Bronchial epithelial cell (primary cell): ENCODE measurements at regions not wholly inside any gene's neighbourhood (a gene's known extent, or its start where the extent isn't known, plus 50 kb on each side); places are given as distances from the start of the nearest gene placed in this dataset.

ENCODE experiments used
- DNase-seq: peaks from one replicate; pipeline ENCODE4 v3.0.0-alpha.2; 2010; ENCODE audit warnings: low read depth
- FAIRE-seq: peaks from 2 replicates; lab custom pipeline; 2011; peaks lifted over from hg19 to GRCh38; lab: Jason Lieb, UNC
- H3K27me3 ChIP-seq: 2 replicates; pipeline ENCODE4 v1.5.1; 2011; ENCODE audit warnings: low read length; ENCODE audit not compliant: control insufficient read depth, insufficient read depth
- H3K36me3 ChIP-seq: 2 replicates; pipeline ENCODE4 v1.5.1; 2011; ENCODE audit warnings: low read length; ENCODE audit not compliant: control insufficient read depth, insufficient read depth
- H3K4me3 ChIP-seq: 2 replicates; pipeline ENCODE4 v1.5.1; 2011; ENCODE audit warnings: mild to moderate bottlenecking, low read depth, low read length, control low read depth
- TF ChIP-seq, protein P1 (sequence below): IDR thresholded peaks from 2 replicates; pipeline ENCODE4 v1.5.1; 2011; ENCODE audit warnings: mild to moderate bottlenecking, moderate library complexity, low read length, control low read depth, inconsistent platforms; ENCODE audit not compliant: insufficient read depth, severe bottlenecking

DNA sequence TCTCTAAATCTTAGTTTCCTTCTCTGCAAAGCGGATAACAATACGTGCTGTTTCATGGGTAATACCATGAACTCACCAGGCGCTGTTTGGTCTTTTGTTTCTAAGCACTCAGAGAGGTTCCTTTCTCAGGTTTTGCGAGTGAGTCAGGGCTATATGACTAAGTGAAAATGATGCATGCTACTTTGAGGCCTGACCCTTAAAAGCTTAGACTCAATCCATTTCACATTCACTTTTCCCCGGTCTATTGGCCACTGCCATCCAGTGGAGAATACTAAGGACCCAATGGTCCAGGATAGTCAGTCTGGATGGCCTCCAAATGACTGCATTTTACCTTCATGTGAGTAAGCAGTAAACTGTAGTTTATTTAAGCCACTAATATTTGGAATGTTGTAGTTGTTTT, 400.8 kb upstream of the SLIT2 start:
- peak; percentile 97 for DNase-seq
- FAIRE-seq: peak; percentile 85
- no peak overlapping the region for H3K4me3 ChIP-seq
- TF ChIP-seq, protein P1, sequence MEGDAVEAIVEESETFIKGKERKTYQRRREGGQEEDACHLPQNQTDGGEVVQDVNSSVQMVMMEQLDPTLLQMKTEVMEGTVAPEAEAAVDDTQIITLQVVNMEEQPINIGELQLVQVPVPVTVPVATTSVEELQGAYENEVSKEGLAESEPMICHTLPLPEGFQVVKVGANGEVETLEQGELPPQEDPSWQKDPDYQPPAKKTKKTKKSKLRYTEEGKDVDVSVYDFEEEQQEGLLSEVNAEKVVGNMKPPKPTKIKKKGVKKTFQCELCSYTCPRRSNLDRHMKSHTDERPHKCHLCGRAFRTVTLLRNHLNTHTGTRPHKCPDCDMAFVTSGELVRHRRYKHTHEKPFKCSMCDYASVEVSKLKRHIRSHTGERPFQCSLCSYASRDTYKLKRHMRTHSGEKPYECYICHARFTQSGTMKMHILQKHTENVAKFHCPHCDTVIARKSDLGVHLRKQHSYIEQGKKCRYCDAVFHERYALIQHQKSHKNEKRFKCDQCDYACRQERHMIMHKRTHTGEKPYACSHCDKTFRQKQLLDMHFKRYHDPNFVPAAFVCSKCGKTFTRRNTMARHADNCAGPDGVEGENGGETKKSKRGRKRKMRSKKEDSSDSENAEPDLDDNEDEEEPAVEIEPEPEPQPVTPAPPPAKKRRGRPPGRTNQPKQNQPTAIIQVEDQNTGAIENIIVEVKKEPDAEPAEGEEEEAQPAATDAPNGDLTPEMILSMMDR: no peak
- no peaks in the 10 kb centered on the region for H3K27me3 ChIP-seq
- H3K36me3 ChIP-seq: no peaks in the 10 kb centered on the region

DNA sequence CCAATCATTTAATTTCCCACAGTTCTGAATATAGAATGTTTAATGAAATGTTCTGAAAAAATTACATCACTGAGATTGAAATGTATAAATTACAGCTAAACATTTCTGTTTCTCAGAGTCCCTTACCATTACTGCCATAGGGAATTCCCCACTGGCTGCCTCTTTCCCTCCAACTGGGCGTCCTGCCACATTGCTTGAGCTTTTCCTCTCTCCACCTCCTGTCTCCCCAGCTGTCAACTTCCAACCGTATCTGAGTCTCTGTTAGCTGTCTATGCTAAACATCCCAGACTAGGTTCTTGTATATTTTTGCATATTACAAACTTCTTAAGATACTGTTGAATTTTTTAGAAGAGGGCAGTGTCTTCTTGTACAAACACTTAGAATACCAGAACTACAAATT, 407.3 kb upstream of the SLIT2 start:
- Histone ChIP-seq H3K36me3 (no peaks in the 10 kb centered on the region), H3K27me3 (no peaks in the 10 kb centered on the region), H3K4me3 (no peak overlapping the region)
- TF ChIP-seq, protein P1: no peak
- FAIRE-seq (no peak), DNase-seq (no peak)

DNA sequence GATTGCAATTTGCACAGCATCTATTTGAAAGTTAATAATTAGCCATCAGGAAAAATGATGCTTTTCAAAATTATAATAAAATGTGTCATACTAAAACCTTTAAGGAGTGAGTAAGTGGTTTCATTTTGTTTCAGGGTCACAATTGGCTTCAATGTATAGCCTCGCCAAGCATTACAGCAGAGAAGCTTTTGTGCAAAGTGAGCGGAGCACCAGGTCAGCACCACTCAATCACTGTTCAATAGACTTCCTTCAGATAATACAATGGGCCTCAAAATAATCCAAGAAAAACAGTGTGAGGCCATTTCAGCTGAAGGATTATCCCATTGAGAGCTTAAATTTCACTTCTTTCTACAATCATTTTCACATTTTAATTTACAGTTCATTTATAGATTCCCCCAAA, 409.2 kb upstream of the SLIT2 start:
- H3K36me3 ChIP-seq: no peaks in the 10 kb centered on the region
- no peak overlapping the region for H3K4me3 ChIP-seq
- H3K27me3 ChIP-seq: no peaks in the 10 kb centered on the region
- no peak for DNase-seq
- TF ChIP-seq, protein P1: no peak
- FAIRE-seq: no peak

DNA sequence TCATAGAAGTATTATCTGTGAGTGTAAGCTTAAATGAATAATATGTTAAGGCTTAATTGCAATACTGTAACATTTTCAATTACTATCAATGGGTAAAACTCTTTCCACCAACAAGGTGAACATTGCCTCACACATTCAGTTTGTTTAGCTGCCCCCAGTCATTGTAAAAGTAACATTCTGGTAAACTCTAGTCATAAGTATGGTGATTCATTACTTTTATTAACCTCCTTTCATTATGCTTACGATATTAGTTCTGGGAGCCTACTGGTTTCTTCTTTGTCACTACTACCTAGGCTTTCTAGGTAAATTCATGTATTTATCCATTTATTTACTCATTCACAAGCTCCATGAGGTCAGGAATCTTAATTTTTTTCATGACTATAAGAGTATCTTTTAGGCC, 412.8 kb upstream of the SLIT2 start:
- no peaks in the 10 kb centered on the region for H3K27me3 ChIP-seq
- TF ChIP-seq, protein P1: no peak
- H3K4me3 ChIP-seq: no peak overlapping the region
- H3K36me3 ChIP-seq: no peaks in the 10 kb centered on the region
- FAIRE-seq (no peak), DNase-seq (no peak)

DNA sequence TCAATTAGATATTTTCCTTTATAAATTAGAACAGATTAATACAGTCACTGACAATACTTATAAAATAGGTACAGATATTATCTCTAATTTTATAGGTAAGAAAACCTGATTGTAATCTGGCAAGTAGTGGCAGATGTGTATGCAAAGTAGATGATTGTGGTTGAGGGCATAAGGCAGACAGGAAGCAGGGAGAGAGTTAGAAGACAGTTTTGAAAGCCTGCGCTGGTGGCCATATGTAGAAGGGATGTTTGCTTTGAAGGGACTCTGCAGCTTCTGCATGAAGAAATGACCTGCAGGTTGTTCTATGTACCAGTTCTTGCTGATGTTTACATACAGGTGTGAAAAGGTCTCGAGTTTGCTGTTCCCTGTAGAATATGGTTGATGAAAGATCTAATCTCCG, 416.3 kb upstream of the SLIT2 start:
- TF ChIP-seq, protein P1: no peak

DNA sequence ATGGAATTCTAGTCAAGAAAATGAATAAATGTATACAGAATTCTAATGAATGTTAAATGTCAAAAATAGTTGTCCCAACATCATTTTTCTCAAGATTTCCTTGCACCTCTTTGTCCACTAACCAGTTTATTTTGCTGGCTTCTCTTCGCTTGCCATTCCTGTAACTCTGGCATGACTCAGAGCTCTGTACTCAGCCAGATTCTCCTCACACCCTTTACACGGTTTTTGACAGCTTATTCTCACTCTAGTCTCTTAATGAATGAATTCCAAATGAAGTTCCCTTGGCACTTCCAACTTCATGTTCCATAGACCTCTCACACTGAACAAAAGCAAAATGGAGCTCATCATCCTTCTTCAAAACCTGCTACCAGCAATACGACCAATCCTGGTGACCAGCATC, 419.3 kb upstream of the SLIT2 start:
- no peaks in the 10 kb centered on the region for H3K36me3 ChIP-seq
- no peaks in the 10 kb centered on the region for H3K27me3 ChIP-seq
- FAIRE-seq (no peak), DNase-seq (peak; percentile 11)
- no peak overlapping the region for H3K4me3 ChIP-seq
- TF ChIP-seq, protein P1: no peak

More for the DNA sequence above, 416.3 kb upstream of the SLIT2 start:
- DNase-seq: no peak
- Histone ChIP-seq H3K27me3 (no peaks in the 10 kb centered on the region), H3K36me3 (no peaks in the 10 kb centered on the region), H3K4me3 (no peak overlapping the region)
- FAIRE-seq: no peak
